SU-DHL-6 (cell line): ENCODE measurements at regions not wholly inside any gene's neighbourhood (a gene's known extent, or its start where the extent isn't known, plus 50 kb on each side); places are given as distances from the start of the nearest gene placed in this dataset.

ENCODE experiments used
- H2AFZ ChIP-seq: fragments of 200-600 bp; sonication (generic); 2 replicates; pipeline ENCODE4 v1.6.1; 2014; ENCODE audit warnings: low read depth, mild to moderate bottlenecking, moderate library complexity, mixed read lengths, antibody characterized with exemption, low read length; ENCODE audit not compliant: severe bottlenecking
- H3F3A ChIP-seq: fragments of 200-600 bp; shearing (Covaris generic); 2 replicates; pipeline ENCODE4 v1.6.0; 2016; ENCODE audit warnings: antibody characterized with exemption, mild to moderate bottlenecking; ENCODE audit not compliant: insufficient read depth
- H3K27ac ChIP-seq: fragments of 200-600 bp; sonication (generic); 2 replicates; pipeline ENCODE4 v1.5.1; 2016; ENCODE audit warnings: low read depth, mild to moderate bottlenecking, low read length, moderate library complexity, mixed read lengths
- H3K27me3 ChIP-seq: fragments of 200-600 bp; sonication (generic), shearing (Covaris generic); 2 replicates; pipeline ENCODE4 v1.6.0; 2014; ENCODE audit warnings: mild to moderate bottlenecking, low read length
- H3K36me3 ChIP-seq: fragments of 200-600 bp; sonication (generic); 2 replicates; pipeline ENCODE4 v1.6.1; 2014; ENCODE audit warnings: mild to moderate bottlenecking, low read length, mixed read lengths
- H3K4me2 ChIP-seq: fragments of 300-600, 200-600 bp; shearing (Covaris generic), sonication (generic); 2 replicates; pipeline ENCODE4 v1.6.0; 2014; ENCODE audit warnings: low read length, low read depth, mild to moderate bottlenecking; ENCODE audit not compliant: poor library complexity, severe bottlenecking
- H3K4me3 ChIP-seq: fragments of 200-600 bp; sonication (generic); 2 replicates; pipeline ENCODE4 v1.5.1; 2014; ENCODE audit warnings: antibody characterized with exemption, low read length, mild to moderate bottlenecking, mixed read lengths; ENCODE audit not compliant: insufficient read depth, poor library complexity, severe bottlenecking
- H3K79me2 ChIP-seq: fragments of 200-600 bp; sonication (generic); 2 replicates; pipeline ENCODE4 v1.6.1; 2014; ENCODE audit warnings: mild to moderate bottlenecking, low read length, moderate library complexity; ENCODE audit not compliant: insufficient read depth
- H3K9ac ChIP-seq: fragments of 200-600 bp; sonication (generic); 2 replicates; pipeline ENCODE4 v1.7.0; 2014; ENCODE audit warnings: mild to moderate bottlenecking, low read length
- H3K9me2 ChIP-seq: fragments of 200-600 bp; sonication (generic); replicated peaks from 2 replicates; pipeline ENCODE4 v1.6.1; 2014; ENCODE audit warnings: low read length; ENCODE audit not compliant: insufficient read depth
- H3K9me3 ChIP-seq: fragments of 200-600 bp; sonication (generic); 2 replicates; pipeline ENCODE4 v1.6.1; 2014; ENCODE audit warnings: low read length, mixed read lengths; ENCODE audit not compliant: insufficient read depth
- H4K20me1 ChIP-seq: fragments of 200-600 bp; sonication (generic); 2 replicates; pipeline ENCODE4 v1.6.1; 2014; ENCODE audit warnings: low read depth, mild to moderate bottlenecking, antibody characterized with exemption, low read length, moderate library complexity, mixed read lengths
- CTCF ChIP-seq: fragments of 200-600 bp; sonication (generic); IDR thresholded peaks from one replicate; pipeline ENCODE4 v1.5.1; 2017; ENCODE audit warnings: antibody characterized with exemption, mild to moderate bottlenecking, low read length, moderate library complexity; ENCODE audit not compliant: insufficient read depth, poor library complexity, severe bottlenecking
- EZH2phosphoT487 ChIP-seq: fragments of 200-600 bp; sonication (generic), shearing (Covaris generic); conservative IDR thresholded peaks from 2 replicates; pipeline ENCODE4 v1.6.1; 2018; ENCODE audit warnings: mild to moderate bottlenecking, antibody characterized with exemption, low read length, moderate library complexity, mixed read lengths

GRCh38 chr9:106621313-106622163 is 241.4 kb upstream of the ZNF462 start:
- H3K9ac ChIP-seq: no peak overlapping the region
- H3K27ac ChIP-seq: no peak overlapping the region
- no peak overlapping the region for H3K4me3 ChIP-seq
- H3K9me2 ChIP-seq: no peaks in the 10 kb centered on the region
- H3K27me3 ChIP-seq: no peaks in the 10 kb centered on the region
- H3K9me3 ChIP-seq: no peaks in the 10 kb centered on the region
- no peaks in the 10 kb centered on the region for H3K36me3 ChIP-seq
- H2AFZ ChIP-seq: no peak overlapping the region
- H3F3A ChIP-seq: no peaks in the 10 kb centered on the region
- H3K4me2 ChIP-seq: no peak overlapping the region
- no peaks in the 10 kb centered on the region for H3K79me2 ChIP-seq
- no peak for TF ChIP-seq EZH2phosphoT487
- no peak for TF ChIP-seq CTCF
- no peaks in the 10 kb centered on the region for H4K20me1 ChIP-seq

- no peak overlapping the region for H3K27ac ChIP-seq
- H3K27me3 ChIP-seq: no peaks in the 10 kb centered on the region
- H3F3A ChIP-seq: no peaks in the 10 kb centered on the region
- H3K79me2 ChIP-seq: no peaks in the 10 kb centered on the region
- H3K9me2 ChIP-seq: no peaks in the 10 kb centered on the region
- no peaks in the 10 kb centered on the region for H3K9me3 ChIP-seq
- no peaks in the 10 kb centered on the region for H4K20me1 ChIP-seq
- no peak overlapping the region for H3K4me2 ChIP-seq
- no peak overlapping the region for H2AFZ ChIP-seq
- TF ChIP-seq CTCF: no peak
- TF ChIP-seq EZH2phosphoT487: no peak
- H3K4me3 ChIP-seq: no peak overlapping the region
- no peak overlapping the region for H3K9ac ChIP-seq
- no peaks in the 10 kb centered on the region for H3K36me3 ChIP-seq
These were observed 240.8 kb upstream of the ZNF462 start for GRCh38 chr9:106622164-106622487.

GRCh38 chr9:106623558-106623957 is 239.4 kb upstream of the ZNF462 start:
- Histone ChIP-seq H3K4me3 (no peak overlapping the region), H3K9ac (no peak overlapping the region), H4K20me1 (no peaks in the 10 kb centered on the region), H3K27ac (no peak overlapping the region), H3F3A (no peaks in the 10 kb centered on the region), H3K36me3 (no peaks in the 10 kb centered on the region), H3K4me2 (no peak overlapping the region), H3K79me2 (no peaks in the 10 kb centered on the region), H3K9me3 (no peaks in the 10 kb centered on the region), H3K9me2 (no peaks in the 10 kb centered on the region), H3K27me3 (no peaks in the 10 kb centered on the region), H2AFZ (no peak overlapping the region)
- no peak for TF ChIP-seq CTCF
- no peak for TF ChIP-seq EZH2phosphoT487
